Upper lobe of left lung (tissue), 4 donors: ENCODE measurements at regions not wholly inside any gene's neighbourhood (a gene's known extent, or its start where the extent isn't known, plus 50 kb on each side); places are given as distances from the start of the nearest gene placed in this dataset.

Experiments
- EP300 ChIP-seq, 4 donors: sonication (generic); formaldehyde crosslinking; IDR thresholded peaks; one replicate each; pipeline ENCODE4 v1.5.1; 2017; ENCODE audit warnings: antibody characterized with exemption in 4 of 4, control low read depth in 2 of 4
- POLR2A ChIP-seq, 4 donors: fragments of 450-650 bp; IDR thresholded peaks; one replicate each; pipeline ENCODE4 v1.5.1; 2016 to 2017; ENCODE audit warnings: antibody characterized with exemption in 4 of 4, mild to moderate bottlenecking in 2 of 4
- POLR2AphosphoS5 ChIP-seq, 2 donors: sonication (generic); formaldehyde crosslinking; IDR thresholded peaks; one replicate each; pipeline ENCODE4 v1.5.1; 2017; ENCODE audit warnings: antibody characterized with exemption in 2 of 2
- TF ChIP-seq, protein P1 (sequence below), 6 experiments: fragments of 450-650 bp in 4 of 6; fragments of 200-600 bp in 2 of 6; sonication (generic) in 2 of 6; IDR thresholded peaks; one replicate each; pipeline ENCODE4 v1.5.1; 2016 to 2019; ENCODE audit warnings: antibody characterized with exemption in 6 of 6

DNA sequence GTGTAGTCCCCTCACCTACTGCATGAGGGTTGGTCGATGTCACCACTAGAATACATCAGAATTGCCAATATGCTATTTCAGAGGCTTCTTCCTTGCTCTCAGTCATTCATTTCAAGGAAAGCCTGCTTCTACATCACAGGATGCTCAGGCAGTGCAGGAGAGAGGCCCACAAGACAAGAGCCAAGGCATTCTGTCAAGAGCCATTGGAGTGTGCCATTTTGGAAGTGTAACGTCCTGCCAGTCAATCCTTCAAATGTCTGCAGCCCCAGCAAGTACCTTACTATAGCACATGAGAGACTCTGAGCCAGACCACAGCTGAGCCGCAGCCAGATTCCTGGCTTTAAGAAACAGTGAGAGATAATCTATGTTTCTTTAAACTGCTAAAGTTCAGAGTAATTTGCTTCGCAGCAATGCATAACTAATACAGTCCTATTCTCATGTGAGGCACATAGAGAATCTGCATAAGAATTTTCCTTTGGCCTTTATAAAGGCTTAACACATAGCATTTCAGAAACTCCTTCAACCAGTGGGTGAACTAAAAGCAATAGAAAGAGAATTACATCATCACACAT lies 166.5 kb upstream of the GNAI1 start:
- TF ChIP-seq, protein P1, sequence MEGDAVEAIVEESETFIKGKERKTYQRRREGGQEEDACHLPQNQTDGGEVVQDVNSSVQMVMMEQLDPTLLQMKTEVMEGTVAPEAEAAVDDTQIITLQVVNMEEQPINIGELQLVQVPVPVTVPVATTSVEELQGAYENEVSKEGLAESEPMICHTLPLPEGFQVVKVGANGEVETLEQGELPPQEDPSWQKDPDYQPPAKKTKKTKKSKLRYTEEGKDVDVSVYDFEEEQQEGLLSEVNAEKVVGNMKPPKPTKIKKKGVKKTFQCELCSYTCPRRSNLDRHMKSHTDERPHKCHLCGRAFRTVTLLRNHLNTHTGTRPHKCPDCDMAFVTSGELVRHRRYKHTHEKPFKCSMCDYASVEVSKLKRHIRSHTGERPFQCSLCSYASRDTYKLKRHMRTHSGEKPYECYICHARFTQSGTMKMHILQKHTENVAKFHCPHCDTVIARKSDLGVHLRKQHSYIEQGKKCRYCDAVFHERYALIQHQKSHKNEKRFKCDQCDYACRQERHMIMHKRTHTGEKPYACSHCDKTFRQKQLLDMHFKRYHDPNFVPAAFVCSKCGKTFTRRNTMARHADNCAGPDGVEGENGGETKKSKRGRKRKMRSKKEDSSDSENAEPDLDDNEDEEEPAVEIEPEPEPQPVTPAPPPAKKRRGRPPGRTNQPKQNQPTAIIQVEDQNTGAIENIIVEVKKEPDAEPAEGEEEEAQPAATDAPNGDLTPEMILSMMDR (IDR thresholded peaks at IDR 0.05) = no peak
- TF ChIP-seq POLR2AphosphoS5 (IDR thresholded peaks at IDR 0.05) (no peak), EP300 (IDR thresholded peaks at IDR 0.05) (no peak), POLR2A (IDR thresholded peaks at IDR 0.05) (no peak)
